ENCODE measurements at regions not wholly inside any gene's neighbourhood (a gene's known extent, or its start where the extent isn't known, plus 50 kb on each side); places are given as distances from the start of the nearest gene placed in this dataset.

DNA sequence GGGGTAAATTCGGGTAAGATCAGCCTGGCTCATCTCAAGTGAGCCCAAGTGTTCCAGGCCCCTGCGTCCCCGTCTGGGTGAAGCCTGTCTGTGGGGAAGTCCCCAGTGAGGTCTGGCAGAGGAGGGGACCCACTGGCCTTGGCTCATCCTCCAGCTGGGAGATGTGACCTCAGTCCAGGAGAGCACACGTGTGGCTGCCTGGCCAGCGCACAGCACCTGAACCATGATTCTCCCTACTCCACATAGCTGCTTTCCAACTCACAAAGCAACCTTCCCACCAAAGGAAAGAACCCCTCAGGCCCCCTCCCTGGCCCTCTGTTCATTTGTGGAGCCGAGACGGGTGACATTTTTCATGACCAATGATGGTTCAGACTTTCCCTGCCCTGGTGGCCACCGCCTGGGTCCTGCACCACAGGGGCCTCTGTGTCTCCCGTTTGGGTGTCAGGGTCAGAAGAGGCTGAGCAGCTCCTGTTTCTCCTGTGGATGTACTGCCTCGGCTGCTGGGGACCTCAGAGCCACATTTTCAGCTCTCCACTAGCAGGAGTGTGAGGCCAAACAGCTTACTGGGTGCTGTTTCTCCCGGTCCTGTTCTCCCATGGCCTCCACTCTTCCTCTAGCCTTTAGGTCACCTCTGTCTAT, 111.4 kb downstream of the CPZ start:
- no peak overlapping the region for H3K14ac ChIP-seq (ENCODE audit: low read length)
- H3K18ac ChIP-seq (ENCODE audit: low read length) = peak overlapping the region; percentile 20
- H3K4me1 ChIP-seq (ENCODE audit: control insufficient read depth in 2 of 2, insufficient read depth in 1 of 2, low read depth in 1 of 2, low read length in 2 of 2) = peaks cover 0 to 22% of the 10 kb centered on the region in 2 donors
- H3K4me2 ChIP-seq (ENCODE audit: insufficient read depth, low read length, poor library complexity, severe bottlenecking) = no peak overlapping the region
- no peak overlapping the region for H2BK12ac ChIP-seq (ENCODE audit: low read length)
- H4K91ac ChIP-seq (ENCODE audit: low read depth, low read length, poor library complexity) = no peak overlapping the region
- peak overlapping the region; percentile 56 for H2AK5ac ChIP-seq (ENCODE audit: low read depth, low read length)
- no peak overlapping the region for H3K23ac ChIP-seq (ENCODE audit: low read depth, low read length, poor library complexity)
- no peak overlapping the region for H3K27ac ChIP-seq (replicated peaks; ENCODE audit: low read length)
- no peaks in the 10 kb centered on the region for H3K9me3 ChIP-seq (replicated peaks in 1 of 2; ENCODE audit: control insufficient read depth in 2 of 2, insufficient read depth in 1 of 2, low read depth in 1 of 2, low read length in 2 of 2)
- H3K9ac ChIP-seq (ENCODE audit: low read depth, low read length, poor library complexity) = no peak overlapping the region
- H3K36me3 ChIP-seq (replicated peaks in 1 of 2; ENCODE audit: control insufficient read depth in 2 of 2, insufficient read depth in 2 of 2, low read length in 2 of 2) = no peaks in the 10 kb centered on the region
- H2AFZ ChIP-seq (ENCODE audit: low read length) = no peak overlapping the region
- H3K79me1 ChIP-seq (ENCODE audit: low read depth, low read length) = no peaks in the 10 kb centered on the region
- H2BK15ac ChIP-seq (ENCODE audit: low read length) = peak overlapping the region; percentile 35
- DNase-seq (ENCODE audit: low spot score) = no peak
- no peak overlapping the region for H4K8ac ChIP-seq (ENCODE audit: low read depth, low read length)
- H3K4me3 ChIP-seq (ENCODE audit: low read length in 2 of 2) = no peak overlapping the region
- no CpG with 5 or more reads among the region's 11 CpGs for WGBS, 2 donors (ENCODE audit: extremely low coverage in 2 of 2, insufficient read length in 2 of 2, insufficient replicate concordance in 1 of 2)
- H2BK5ac ChIP-seq (ENCODE audit: low read length) = peak overlapping the region; percentile 45
- H2BK120ac ChIP-seq (ENCODE audit: low read depth, low read length) = no peak overlapping the region
- no peak overlapping the region for H3K4ac ChIP-seq (ENCODE audit: low read length)
- H3K27me3 ChIP-seq (ENCODE audit: control insufficient read depth in 3 of 3, insufficient read depth in 3 of 3, low read depth in 1 of 3, low read length in 3 of 3) = peaks cover 0 to 72% (median 0%) of the 10 kb centered on the region in 3 experiments

- Histone ChIP-seq H2BK120ac (ENCODE audit: low read depth, low read length) (no peak overlapping the region), H3K4me3 (ENCODE audit: low read length in 2 of 2) (no peak overlapping the region), H2BK15ac (ENCODE audit: low read length) (no peak overlapping the region), H4K8ac (ENCODE audit: low read depth, low read length) (no peak overlapping the region), H3K14ac (ENCODE audit: low read length) (no peak overlapping the region), H3K79me1 (ENCODE audit: low read depth, low read length) (no peaks in the 10 kb centered on the region), H4K91ac (ENCODE audit: low read depth, low read length, poor library complexity) (no peak overlapping the region), H3K18ac (ENCODE audit: low read length) (no peak overlapping the region), H3K4ac (ENCODE audit: low read length) (no peak overlapping the region), H3K36me3 (replicated peaks in 1 of 2; ENCODE audit: control insufficient read depth in 2 of 2, insufficient read depth in 2 of 2, low read length in 2 of 2) (no peaks in the 10 kb centered on the region), H3K9ac (ENCODE audit: low read depth, low read length, poor library complexity) (no peak overlapping the region), H3K23ac (ENCODE audit: low read depth, low read length, poor library complexity) (no peak overlapping the region), H2AK5ac (ENCODE audit: low read depth, low read length) (no peak overlapping the region), H3K27ac (replicated peaks; ENCODE audit: low read length) (no peak overlapping the region), H3K4me1 (ENCODE audit: control insufficient read depth in 2 of 2, insufficient read depth in 1 of 2, low read depth in 1 of 2, low read length in 2 of 2) (peaks cover 0 to 22% of the 10 kb centered on the region in 2 donors), H3K27me3 (ENCODE audit: control insufficient read depth in 3 of 3, insufficient read depth in 3 of 3, low read depth in 1 of 3, low read length in 3 of 3) (peaks cover 0 to 74% (median 0%) of the 10 kb centered on the region in 3 experiments), H2BK5ac (ENCODE audit: low read length) (peak overlapping the region; percentile 10), H2BK12ac (ENCODE audit: low read length) (no peak overlapping the region), H2AFZ (ENCODE audit: low read length) (no peak overlapping the region), H3K9me3 (replicated peaks in 1 of 2; ENCODE audit: control insufficient read depth in 2 of 2, insufficient read depth in 1 of 2, low read depth in 1 of 2, low read length in 2 of 2) (no peaks in the 10 kb centered on the region), H3K4me2 (ENCODE audit: insufficient read depth, low read length, poor library complexity, severe bottlenecking) (no peak overlapping the region)
- DNase-seq (ENCODE audit: low spot score) = no peak
- no CpG with 5 or more reads among the region's 4 CpGs for WGBS, 2 donors (ENCODE audit: extremely low coverage in 2 of 2, insufficient read length in 2 of 2, insufficient replicate concordance in 1 of 2)
These were observed 110.8 kb downstream of the CPZ start for GRCh38 chr4:8703401-8703696.

GRCh38 chr4:8702516-8703400, 110.2 kb downstream of the CPZ start:
- peak overlapping the region; percentile 64 for H2AK5ac ChIP-seq (ENCODE audit: low read depth, low read length)
- H3K4me2 ChIP-seq (ENCODE audit: insufficient read depth, low read length, poor library complexity, severe bottlenecking) = no peak overlapping the region
- H3K36me3 ChIP-seq (replicated peaks in 1 of 2; ENCODE audit: control insufficient read depth in 2 of 2, insufficient read depth in 2 of 2, low read length in 2 of 2) = no peaks in the 10 kb centered on the region
- H2BK120ac ChIP-seq (ENCODE audit: low read depth, low read length) = no peak overlapping the region
- peak overlapping the region; percentile 12 for H2BK15ac ChIP-seq (ENCODE audit: low read length)
- peak overlapping the region; percentile 27 for H2BK5ac ChIP-seq (ENCODE audit: low read length)
- peaks cover 0 to 1% of the 10 kb centered on the region in 2 donors for H3K9me3 ChIP-seq (replicated peaks in 1 of 2; ENCODE audit: control insufficient read depth in 2 of 2, insufficient read depth in 1 of 2, low read depth in 1 of 2, low read length in 2 of 2)
- no peak overlapping the region for H3K9ac ChIP-seq (ENCODE audit: low read depth, low read length, poor library complexity)
- no peak overlapping the region for H3K4ac ChIP-seq (ENCODE audit: low read length)
- no peak overlapping the region for H2BK12ac ChIP-seq (ENCODE audit: low read length)
- H3K79me1 ChIP-seq (ENCODE audit: low read depth, low read length) = no peaks in the 10 kb centered on the region
- H3K4me3 ChIP-seq (ENCODE audit: low read length in 2 of 2) = no peak overlapping the region
- H3K4me1 ChIP-seq (ENCODE audit: control insufficient read depth in 2 of 2, insufficient read depth in 1 of 2, low read depth in 1 of 2, low read length in 2 of 2) = peaks cover 0 to 22% of the 10 kb centered on the region in 2 donors
- H3K14ac ChIP-seq (ENCODE audit: low read length) = no peak overlapping the region
- peaks cover 0 to 79% (median 0%) of the 10 kb centered on the region in 3 experiments for H3K27me3 ChIP-seq (ENCODE audit: control insufficient read depth in 3 of 3, insufficient read depth in 3 of 3, low read depth in 1 of 3, low read length in 3 of 3)
- H3K18ac ChIP-seq (ENCODE audit: low read length) = peak overlapping the region; percentile 72
- H3K23ac ChIP-seq (ENCODE audit: low read depth, low read length, poor library complexity) = no peak overlapping the region
- no CpG with 5 or more reads among the region's 15 CpGs for WGBS, 2 donors (ENCODE audit: extremely low coverage in 2 of 2, insufficient read length in 2 of 2, insufficient replicate concordance in 1 of 2)
- no peak overlapping the region for H4K8ac ChIP-seq (ENCODE audit: low read depth, low read length)
- H4K91ac ChIP-seq (ENCODE audit: low read depth, low read length, poor library complexity) = no peak overlapping the region
- no peak for DNase-seq (ENCODE audit: low spot score)
- no peak overlapping the region for H3K27ac ChIP-seq (replicated peaks; ENCODE audit: low read length)
- H2AFZ ChIP-seq (ENCODE audit: low read length) = no peak overlapping the region

DNA sequence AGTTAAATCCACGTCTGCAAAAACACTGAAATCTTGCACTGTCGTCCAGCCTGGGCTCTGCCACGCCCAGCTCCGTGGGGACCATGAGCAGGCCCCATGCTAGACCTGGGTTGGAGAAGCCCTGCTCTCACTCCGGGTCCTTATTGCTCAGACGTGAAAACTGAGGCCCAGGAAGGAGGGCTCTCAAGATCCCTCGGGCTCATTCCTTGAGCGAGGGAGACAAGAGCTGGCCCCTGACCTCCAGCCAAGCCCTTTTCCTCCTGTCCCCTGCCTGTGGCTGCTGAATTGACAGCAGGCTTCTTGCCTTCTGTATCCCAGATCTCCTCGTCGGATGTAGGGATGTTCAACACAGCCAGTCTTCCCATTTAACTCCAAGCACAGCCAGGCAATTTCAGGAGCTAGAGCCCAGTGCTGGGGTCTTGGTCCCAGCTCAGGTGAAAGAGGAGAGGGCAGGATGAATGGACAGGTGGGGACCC, 109.5 kb downstream of the CPZ start:
- Histone ChIP-seq H3K18ac (ENCODE audit: low read length) (peak overlapping the region; percentile 51), H3K4me3 (ENCODE audit: low read length in 2 of 2) (no peak overlapping the region), H2BK15ac (ENCODE audit: low read length) (peak overlapping the region; percentile 12), H3K79me1 (ENCODE audit: low read depth, low read length) (no peaks in the 10 kb centered on the region), H3K14ac (ENCODE audit: low read length) (no peak overlapping the region), H3K27me3 (ENCODE audit: control insufficient read depth in 3 of 3, insufficient read depth in 3 of 3, low read depth in 1 of 3, low read length in 3 of 3) (peaks cover 0 to 75% (median 0%) of the 10 kb centered on the region in 3 experiments), H3K9me3 (replicated peaks in 1 of 2; ENCODE audit: control insufficient read depth in 2 of 2, insufficient read depth in 1 of 2, low read depth in 1 of 2, low read length in 2 of 2) (peaks cover 0 to 3% of the 10 kb centered on the region in 2 donors), H2AK5ac (ENCODE audit: low read depth, low read length) (peak overlapping the region; percentile 64), H3K23ac (ENCODE audit: low read depth, low read length, poor library complexity) (peak overlapping the region; percentile 38), H4K91ac (ENCODE audit: low read depth, low read length, poor library complexity) (no peak overlapping the region), H2BK120ac (ENCODE audit: low read depth, low read length) (no peak overlapping the region), H3K27ac (replicated peaks; ENCODE audit: low read length) (no peak overlapping the region), H2AFZ (ENCODE audit: low read length) (no peak overlapping the region), H4K8ac (ENCODE audit: low read depth, low read length) (no peak overlapping the region), H2BK12ac (ENCODE audit: low read length) (no peak overlapping the region), H3K9ac (ENCODE audit: low read depth, low read length, poor library complexity) (no peak overlapping the region), H2BK5ac (ENCODE audit: low read length) (peak overlapping the region; percentile 27), H3K4ac (ENCODE audit: low read length) (no peak overlapping the region), H3K36me3 (replicated peaks in 1 of 2; ENCODE audit: control insufficient read depth in 2 of 2, insufficient read depth in 2 of 2, low read length in 2 of 2) (no peaks in the 10 kb centered on the region), H3K4me1 (ENCODE audit: control insufficient read depth in 2 of 2, insufficient read depth in 1 of 2, low read depth in 1 of 2, low read length in 2 of 2) (peaks cover 0 to 22% of the 10 kb centered on the region in 2 donors), H3K4me2 (ENCODE audit: insufficient read depth, low read length, poor library complexity, severe bottlenecking) (no peak overlapping the region)
- no CpG with 5 or more reads among the region's 10 CpGs for WGBS, 2 donors (ENCODE audit: extremely low coverage in 2 of 2, insufficient read length in 2 of 2, insufficient replicate concordance in 1 of 2)
- no peak for DNase-seq (ENCODE audit: low spot score)

All from neuronal stem cell (in vitro differentiated cells).